ENCODE measurements at regions not wholly inside any gene's neighbourhood (a gene's known extent, or its start where the extent isn't known, plus 50 kb on each side); places are given as distances from the start of the nearest gene placed in this dataset.
A peak's percentile ranks its signal among the peaks of the same experiment; 100 is the strongest.

DNA sequence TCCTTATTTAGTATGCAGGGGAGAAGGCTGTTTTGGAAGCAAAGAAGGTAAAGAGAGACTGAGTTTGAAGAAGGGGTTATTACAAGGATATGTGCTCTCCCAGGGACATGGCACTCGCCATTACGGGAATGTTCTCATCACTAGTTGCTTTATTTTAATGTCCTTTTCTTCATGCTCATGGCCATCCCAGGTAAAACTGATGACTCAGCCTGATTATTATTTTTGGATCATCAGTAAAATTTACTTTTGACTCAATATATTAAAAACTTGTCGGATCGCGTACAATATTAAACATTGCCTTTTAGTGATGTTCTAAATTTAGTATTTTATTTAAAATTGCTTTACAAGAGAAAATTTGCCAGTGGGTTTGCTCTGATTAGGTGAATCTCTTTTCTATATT, 414.7 kb downstream of the TLE4 start:
- H3K4me1 Mint-ChIP-seq: no peaks in the 10 kb centered on the region
- H3K4me1 ChIP-seq (ENCODE audit: control insufficient read depth, insufficient read depth, low read length, poor library complexity, severe bottlenecking): no peaks in the 10 kb centered on the region
- H3K27me3 ChIP-seq (ENCODE audit: control insufficient read depth, insufficient read depth, low read length): no peaks in the 10 kb centered on the region
- H3K27ac Mint-ChIP-seq: no peak overlapping the region
- no peaks in the 10 kb centered on the region for H3K27me3 Mint-ChIP-seq
- ATAC-seq (ENCODE audit: low read depth in 2 of 2): no peak
- DNase-seq: no peak
- H3K36me3 Mint-ChIP-seq: no peaks in the 10 kb centered on the region
- no peak overlapping the region for H3K4me3 Mint-ChIP-seq
- H3K9me3 ChIP-seq (ENCODE audit: control insufficient read depth in 2 of 2, low read length in 2 of 2): no peaks in the 10 kb centered on the region
- H3K27ac ChIP-seq (ENCODE audit: insufficient read depth, low read length, poor library complexity, severe bottlenecking): no peak overlapping the region
- H3K9me3 Mint-ChIP-seq: peaks cover 0 to 2% (median 0%) of the 10 kb centered on the region in 7 donors
- H3K36me3 ChIP-seq (ENCODE audit: control insufficient read depth, insufficient read depth, low read length): no peaks in the 10 kb centered on the region
- H3K4me3 ChIP-seq (ENCODE audit: low read depth, low read length): no peak overlapping the region

DNA sequence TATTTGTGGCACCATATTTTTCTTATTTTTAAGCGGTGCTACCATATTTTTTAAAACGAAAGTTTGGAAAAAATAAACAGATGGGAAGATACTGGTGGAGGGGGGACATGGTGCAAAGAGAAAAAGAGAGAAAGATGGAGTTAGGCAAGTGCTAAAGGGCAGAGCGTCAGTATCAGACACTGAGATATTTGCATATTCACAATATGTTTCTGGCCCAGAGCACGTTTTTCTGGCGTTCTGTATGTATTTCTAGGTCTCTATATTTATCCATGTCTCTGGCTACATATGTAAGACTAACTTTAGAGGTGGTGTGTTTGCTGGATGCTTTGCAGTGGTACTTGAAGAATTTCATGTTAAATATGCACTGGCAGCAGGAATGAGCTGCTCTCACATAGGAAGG, 414.0 kb downstream of the TLE4 start:
- Histone ChIP-seq H3K4me1 (ENCODE audit: control insufficient read depth, insufficient read depth, low read length, poor library complexity, severe bottlenecking) (no peaks in the 10 kb centered on the region), H3K9me3 (ENCODE audit: control insufficient read depth in 2 of 2, low read length in 2 of 2) (no peaks in the 10 kb centered on the region), H3K36me3 (ENCODE audit: control insufficient read depth, insufficient read depth, low read length) (no peaks in the 10 kb centered on the region), H3K27me3 (ENCODE audit: control insufficient read depth, insufficient read depth, low read length) (no peaks in the 10 kb centered on the region), H3K4me3 (ENCODE audit: low read depth, low read length) (no peak overlapping the region), H3K27ac (ENCODE audit: insufficient read depth, low read length, poor library complexity, severe bottlenecking) (no peak overlapping the region)
- H3K27me3 Mint-ChIP-seq: no peaks in the 10 kb centered on the region
- H3K36me3 Mint-ChIP-seq: no peaks in the 10 kb centered on the region
- H3K9me3 Mint-ChIP-seq: peaks cover 0 to 4% (median 0%) of the 10 kb centered on the region in 7 donors
- no peaks in the 10 kb centered on the region for H3K4me1 Mint-ChIP-seq
- ATAC-seq (ENCODE audit: low read depth in 2 of 2) (no peak), DNase-seq (no peak)
- peak overlapping the region in 1 of 3 donors; percentile 6 for H3K27ac Mint-ChIP-seq
- no peak overlapping the region for H3K4me3 Mint-ChIP-seq

DNA sequence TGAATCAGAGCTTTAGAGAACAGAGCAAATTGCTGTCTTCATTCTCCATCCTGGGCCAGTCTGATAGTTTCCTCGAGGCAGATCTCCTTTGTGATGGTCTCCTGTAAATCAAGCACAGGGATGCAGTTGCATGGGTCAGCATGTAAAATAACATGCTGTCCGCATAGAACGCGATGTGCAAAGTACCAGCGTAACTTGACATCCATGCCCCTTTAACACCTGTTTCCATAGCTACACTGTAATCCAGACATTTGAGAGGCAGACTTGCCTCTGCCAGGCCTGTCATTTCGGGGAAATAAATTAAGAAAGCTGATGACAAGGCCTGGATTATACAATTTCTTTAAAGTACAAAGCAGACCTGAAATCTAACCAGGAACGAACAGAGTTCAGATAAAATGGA, 413.5 kb downstream of the TLE4 start:
- DNase-seq (no peak), ATAC-seq (ENCODE audit: low read depth in 2 of 2) (no peak)
- Histone ChIP-seq H3K4me3 (ENCODE audit: low read depth, low read length) (no peak overlapping the region), H3K36me3 (ENCODE audit: control insufficient read depth, insufficient read depth, low read length) (no peaks in the 10 kb centered on the region), H3K4me1 (ENCODE audit: control insufficient read depth, insufficient read depth, low read length, poor library complexity, severe bottlenecking) (no peaks in the 10 kb centered on the region), H3K9me3 (ENCODE audit: control insufficient read depth in 2 of 2, low read length in 2 of 2) (no peaks in the 10 kb centered on the region), H3K27me3 (ENCODE audit: control insufficient read depth, insufficient read depth, low read length) (no peaks in the 10 kb centered on the region), H3K27ac (ENCODE audit: insufficient read depth, low read length, poor library complexity, severe bottlenecking) (no peak overlapping the region)
- no peak overlapping the region for H3K27ac Mint-ChIP-seq
- no peaks in the 10 kb centered on the region for H3K27me3 Mint-ChIP-seq
- H3K9me3 Mint-ChIP-seq: peaks cover 0 to 4% (median 0%) of the 10 kb centered on the region in 7 donors
- no peaks in the 10 kb centered on the region for H3K4me1 Mint-ChIP-seq
- H3K36me3 Mint-ChIP-seq: no peaks in the 10 kb centered on the region
- no peak overlapping the region for H3K4me3 Mint-ChIP-seq

DNA sequence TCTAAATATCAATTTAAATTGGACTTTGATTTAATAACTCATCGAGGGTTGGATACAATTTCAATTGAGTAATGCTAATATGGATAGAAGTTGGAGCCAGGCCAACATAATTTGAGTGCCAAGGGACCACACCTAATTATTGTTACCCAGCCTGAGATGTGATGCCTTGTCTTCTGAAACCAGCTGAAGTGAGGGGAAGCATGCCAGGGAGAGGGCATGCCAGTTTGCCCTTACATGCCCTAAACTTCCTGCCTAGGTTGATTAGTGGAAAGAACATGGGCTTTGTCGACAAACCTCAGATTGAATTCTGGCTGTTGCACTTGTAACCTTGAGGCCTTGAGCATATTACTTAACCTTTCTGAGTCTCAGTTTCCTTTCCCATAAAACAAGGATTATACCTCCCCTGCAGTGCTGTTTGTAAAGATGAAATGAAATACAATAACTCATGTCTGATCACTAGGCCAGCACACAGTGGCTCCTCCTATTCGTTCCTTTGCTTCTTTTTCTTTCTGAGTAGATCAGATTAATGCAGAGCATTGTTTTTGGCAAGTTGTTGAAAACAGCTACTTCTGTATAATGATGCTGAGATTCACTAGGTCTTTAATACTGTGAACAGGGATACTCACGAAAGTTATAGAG, 412.8 kb downstream of the TLE4 start:
- Mint-ChIP-seq H3K36me3 (no peaks in the 10 kb centered on the region), H3K27me3 (no peaks in the 10 kb centered on the region), H3K4me1 (no peaks in the 10 kb centered on the region), H3K9me3 (peaks cover 0 to 4% (median 0%) of the 10 kb centered on the region in 7 donors), H3K27ac (no peak overlapping the region), H3K4me3 (no peak overlapping the region)
- ATAC-seq (ENCODE audit: low read depth in 2 of 2): no peak
- H3K36me3 ChIP-seq (ENCODE audit: control insufficient read depth, insufficient read depth, low read length): no peaks in the 10 kb centered on the region
- H3K27ac ChIP-seq (ENCODE audit: insufficient read depth, low read length, poor library complexity, severe bottlenecking): no peak overlapping the region
- H3K4me1 ChIP-seq (ENCODE audit: control insufficient read depth, insufficient read depth, low read length, poor library complexity, severe bottlenecking): no peaks in the 10 kb centered on the region
- H3K27me3 ChIP-seq (ENCODE audit: control insufficient read depth, insufficient read depth, low read length): no peaks in the 10 kb centered on the region
- H3K4me3 ChIP-seq (ENCODE audit: low read depth, low read length): no peak overlapping the region
- no peak for DNase-seq
- H3K9me3 ChIP-seq (ENCODE audit: control insufficient read depth in 2 of 2, low read length in 2 of 2): no peaks in the 10 kb centered on the region

DNA sequence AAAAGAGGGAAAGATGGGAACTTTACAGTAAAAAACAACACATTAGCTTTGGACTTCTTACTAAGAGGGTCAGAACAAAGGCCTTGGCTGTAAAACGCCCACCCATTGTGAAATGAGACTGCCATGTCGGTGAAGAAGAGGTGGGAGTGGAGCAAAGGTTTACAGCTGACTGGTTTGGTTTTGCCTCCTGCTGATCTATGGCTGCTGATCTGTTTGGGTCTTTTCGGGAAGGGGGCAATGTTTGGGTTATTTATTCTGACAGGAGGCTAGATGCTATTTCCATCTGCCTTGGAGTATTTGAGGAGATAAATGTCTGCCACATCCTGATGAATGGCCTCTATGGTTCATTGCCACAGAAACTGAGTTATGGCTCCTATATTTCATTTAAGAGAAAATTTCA, 408.7 kb downstream of the TLE4 start:
- Mint-ChIP-seq H3K9me3 (peaks cover 0 to 4% (median 0%) of the 10 kb centered on the region in 7 donors), H3K4me3 (no peak overlapping the region), H3K27me3 (no peaks in the 10 kb centered on the region), H3K27ac (no peak overlapping the region), H3K36me3 (no peaks in the 10 kb centered on the region), H3K4me1 (no peaks in the 10 kb centered on the region)
- ATAC-seq (ENCODE audit: low read depth in 2 of 2) (no peak), DNase-seq (no peak)
- Histone ChIP-seq H3K4me1 (ENCODE audit: control insufficient read depth, insufficient read depth, low read length, poor library complexity, severe bottlenecking) (no peaks in the 10 kb centered on the region), H3K27me3 (ENCODE audit: control insufficient read depth, insufficient read depth, low read length) (peaks cover 1% of the 10 kb centered on the region), H3K36me3 (ENCODE audit: control insufficient read depth, insufficient read depth, low read length) (no peaks in the 10 kb centered on the region), H3K9me3 (ENCODE audit: control insufficient read depth in 2 of 2, low read length in 2 of 2) (no peaks in the 10 kb centered on the region), H3K4me3 (ENCODE audit: low read depth, low read length) (no peak overlapping the region), H3K27ac (ENCODE audit: insufficient read depth, low read length, poor library complexity, severe bottlenecking) (no peak overlapping the region)

DNA sequence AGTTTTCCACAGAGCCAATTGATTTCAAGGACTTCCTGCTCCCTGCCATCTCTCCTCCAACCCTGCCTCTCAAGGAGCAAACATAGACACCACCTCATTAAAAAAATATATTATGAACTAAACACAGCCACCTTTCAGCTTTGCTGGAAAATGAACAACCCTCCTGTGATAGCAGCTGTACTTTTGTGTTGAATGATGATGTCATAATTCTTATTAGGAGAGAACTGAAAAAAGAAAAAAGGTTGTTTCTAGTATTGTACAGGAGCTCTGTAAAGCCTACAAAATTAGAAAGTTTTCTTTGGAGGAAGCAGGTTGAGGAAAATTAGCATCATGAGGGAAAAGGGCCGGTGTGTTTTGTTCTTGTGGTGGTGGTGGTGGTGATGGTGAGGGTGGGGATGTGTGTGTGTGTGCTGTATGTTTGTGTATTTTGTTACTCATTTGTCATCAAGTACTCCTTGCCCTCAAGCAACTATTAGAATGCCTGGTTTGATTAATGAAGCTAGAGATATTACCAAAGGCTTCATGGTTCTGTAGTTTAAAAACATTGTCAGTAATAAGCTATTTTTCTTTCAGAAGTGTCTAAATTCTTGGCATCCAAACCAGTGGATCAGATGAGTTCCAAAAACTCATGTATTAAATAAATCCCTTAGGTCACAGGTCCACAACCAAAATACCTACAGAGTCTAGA, 405.9 kb downstream of the TLE4 start:
- no peak for DNase-seq
- Mint-ChIP-seq H3K36me3 (no peaks in the 10 kb centered on the region), H3K4me1 (no peaks in the 10 kb centered on the region), H3K4me3 (no peak overlapping the region), H3K27ac (no peak overlapping the region), H3K27me3 (no peaks in the 10 kb centered on the region), H3K9me3 (peaks cover 0 to 4% (median 0%) of the 10 kb centered on the region in 7 donors)
- H3K4me3 ChIP-seq (ENCODE audit: low read depth, low read length): no peak overlapping the region
- H3K9me3 ChIP-seq (ENCODE audit: control insufficient read depth in 2 of 2, low read length in 2 of 2): no peaks in the 10 kb centered on the region
- ATAC-seq (ENCODE audit: low read depth in 2 of 2): no peak
- H3K27ac ChIP-seq (ENCODE audit: insufficient read depth, low read length, poor library complexity, severe bottlenecking): no peak overlapping the region
- H3K27me3 ChIP-seq (ENCODE audit: control insufficient read depth, insufficient read depth, low read length): peaks cover 3% of the 10 kb centered on the region
- H3K36me3 ChIP-seq (ENCODE audit: control insufficient read depth, insufficient read depth, low read length): no peaks in the 10 kb centered on the region
- no peaks in the 10 kb centered on the region for H3K4me1 ChIP-seq (ENCODE audit: control insufficient read depth, insufficient read depth, low read length, poor library complexity, severe bottlenecking)

DNA sequence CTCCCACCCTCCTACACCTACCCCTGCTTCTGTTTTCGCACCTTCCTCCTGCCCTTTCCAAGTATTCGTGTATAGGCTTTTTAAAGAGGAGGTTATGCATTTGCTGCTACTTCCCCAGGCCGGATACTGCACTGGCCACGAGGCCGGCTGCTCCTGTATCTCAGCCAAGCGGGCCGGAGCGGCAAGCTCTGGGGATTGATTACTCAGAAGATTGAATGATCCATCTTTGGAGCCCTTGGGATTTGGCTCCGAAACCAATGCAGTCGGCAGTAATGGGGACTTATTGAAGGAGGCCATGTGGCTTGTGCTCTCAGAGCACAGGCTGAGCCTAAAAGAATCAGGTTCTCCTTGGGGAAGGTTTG, 405.3 kb downstream of the TLE4 start:
- ATAC-seq (ENCODE audit: low read depth in 2 of 2) (no peak), DNase-seq (no peak)
- Histone ChIP-seq H3K27me3 (ENCODE audit: control insufficient read depth, insufficient read depth, low read length) (peaks cover 3% of the 10 kb centered on the region), H3K4me1 (ENCODE audit: control insufficient read depth, insufficient read depth, low read length, poor library complexity, severe bottlenecking) (no peaks in the 10 kb centered on the region), H3K9me3 (ENCODE audit: control insufficient read depth in 2 of 2, low read length in 2 of 2) (no peaks in the 10 kb centered on the region), H3K36me3 (ENCODE audit: control insufficient read depth, insufficient read depth, low read length) (no peaks in the 10 kb centered on the region), H3K27ac (ENCODE audit: insufficient read depth, low read length, poor library complexity, severe bottlenecking) (no peak overlapping the region), H3K4me3 (ENCODE audit: low read depth, low read length) (no peak overlapping the region)
- no peaks in the 10 kb centered on the region for H3K4me1 Mint-ChIP-seq
- H3K27ac Mint-ChIP-seq: no peak overlapping the region
- H3K27me3 Mint-ChIP-seq: no peaks in the 10 kb centered on the region
- H3K36me3 Mint-ChIP-seq: no peaks in the 10 kb centered on the region
- no peak overlapping the region for H3K4me3 Mint-ChIP-seq
- H3K9me3 Mint-ChIP-seq: peaks cover 0 to 4% (median 0%) of the 10 kb centered on the region in 7 donors

Measured in CD4-positive, CD25-positive, alpha-beta regulatory T cell (primary cell).